ENCODE measurements at regions not wholly inside any gene's neighbourhood (a gene's known extent, or its start where the extent isn't known, plus 50 kb on each side); places are given as distances from the start of the nearest gene placed in this dataset.

GRCh38 chr10:83553366-83553765 is 585.9 kb upstream of the GHITM start:
- no peak for TF ChIP-seq EZH2phosphoT487 (IDR thresholded peaks at IDR 0.05; ENCODE audit: low read depth)
- TF ChIP-seq, protein P1, sequence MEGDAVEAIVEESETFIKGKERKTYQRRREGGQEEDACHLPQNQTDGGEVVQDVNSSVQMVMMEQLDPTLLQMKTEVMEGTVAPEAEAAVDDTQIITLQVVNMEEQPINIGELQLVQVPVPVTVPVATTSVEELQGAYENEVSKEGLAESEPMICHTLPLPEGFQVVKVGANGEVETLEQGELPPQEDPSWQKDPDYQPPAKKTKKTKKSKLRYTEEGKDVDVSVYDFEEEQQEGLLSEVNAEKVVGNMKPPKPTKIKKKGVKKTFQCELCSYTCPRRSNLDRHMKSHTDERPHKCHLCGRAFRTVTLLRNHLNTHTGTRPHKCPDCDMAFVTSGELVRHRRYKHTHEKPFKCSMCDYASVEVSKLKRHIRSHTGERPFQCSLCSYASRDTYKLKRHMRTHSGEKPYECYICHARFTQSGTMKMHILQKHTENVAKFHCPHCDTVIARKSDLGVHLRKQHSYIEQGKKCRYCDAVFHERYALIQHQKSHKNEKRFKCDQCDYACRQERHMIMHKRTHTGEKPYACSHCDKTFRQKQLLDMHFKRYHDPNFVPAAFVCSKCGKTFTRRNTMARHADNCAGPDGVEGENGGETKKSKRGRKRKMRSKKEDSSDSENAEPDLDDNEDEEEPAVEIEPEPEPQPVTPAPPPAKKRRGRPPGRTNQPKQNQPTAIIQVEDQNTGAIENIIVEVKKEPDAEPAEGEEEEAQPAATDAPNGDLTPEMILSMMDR (IDR thresholded peaks at IDR 0.05; ENCODE audit: low read depth, low read length): no peak
